ENCODE measurements at regions not wholly inside any gene's neighbourhood (a gene's known extent, or its start where the extent isn't known, plus 50 kb on each side); places are given as distances from the start of the nearest gene placed in this dataset.

DNA sequence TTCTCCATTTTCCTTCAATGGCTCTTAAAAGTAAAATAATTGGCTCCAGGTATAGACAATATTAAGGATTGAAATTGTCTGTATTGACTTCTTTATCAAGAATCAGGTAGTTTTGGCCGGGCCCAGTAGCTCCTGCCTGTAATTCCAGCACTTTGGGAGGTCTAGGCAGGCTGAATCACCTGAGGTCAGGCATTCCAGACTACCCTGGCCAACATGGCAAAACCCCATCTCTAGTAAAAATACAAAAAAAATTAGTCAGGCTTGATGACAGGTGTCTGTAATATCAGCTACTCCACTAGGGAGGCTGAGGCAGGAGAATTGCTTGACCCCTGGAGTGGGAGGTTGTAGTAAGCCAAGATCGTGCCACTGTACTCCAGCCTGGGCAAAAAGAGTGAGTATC lies 1008.5 kb upstream of the EEF2KMT start:
- Histone ChIP-seq H3K23ac (ENCODE audit: low read depth, low read length) (no peak overlapping the region), H2BK5ac (ENCODE audit: low read depth, low read length, poor library complexity, severe bottlenecking) (no peak overlapping the region), H4K20me1 (ENCODE audit: insufficient read depth, low read length) (no peaks in the 10 kb centered on the region), H3K9me1 (ENCODE audit: insufficient read depth, low read length) (no peaks in the 10 kb centered on the region), H3K9ac (ENCODE audit: low read depth, low read length) (no peak overlapping the region), H3K4me1 (ENCODE audit: control insufficient read depth, insufficient read depth, low read length) (no peaks in the 10 kb centered on the region), H3K56ac (ENCODE audit: extremely low read depth, insufficient read depth, low read length) (no peak overlapping the region), H2AFZ (replicated peaks; ENCODE audit: low read length, poor library complexity) (no peak overlapping the region), H4K91ac (ENCODE audit: insufficient read depth, low read depth, low read length) (no peak overlapping the region), H3K4me3 (ENCODE audit: insufficient read depth, low read depth, low read length) (no peak overlapping the region), H2BK20ac (ENCODE audit: low read depth, low read length) (no peak overlapping the region), H4K8ac (ENCODE audit: low read depth in 2 of 2, low read length in 2 of 2) (no peak overlapping the region), H3K4ac (ENCODE audit: low read depth, low read length) (no peak overlapping the region), H3K18ac (ENCODE audit: low read depth, low read length) (no peak overlapping the region), H2AK9ac (replicated peaks; ENCODE audit: low read depth, low read length, poor library complexity) (no peak overlapping the region), H3K14ac (replicated peaks; ENCODE audit: low read depth, low read length) (no peak overlapping the region), H2BK120ac (ENCODE audit: low read depth, low read length) (no peak overlapping the region), H3K4me2 (ENCODE audit: low read depth, low read length) (no peak overlapping the region), H2BK15ac (ENCODE audit: low read depth, low read length) (no peak overlapping the region), H3K36me3 (ENCODE audit: control insufficient read depth, insufficient read depth, low read length) (no peaks in the 10 kb centered on the region), H3K27me3 (ENCODE audit: control insufficient read depth, insufficient read depth, low read length) (no peaks in the 10 kb centered on the region), H4K5ac (ENCODE audit: low read depth, low read length) (no peak overlapping the region), H3K79me1 (ENCODE audit: low read depth in 1 of 2, low read length in 2 of 2) (no peaks in the 10 kb centered on the region), H3K9me3 (ENCODE audit: control insufficient read depth, insufficient read depth, low read length) (peaks cover 4% of the 10 kb centered on the region), H3K27ac (ENCODE audit: insufficient read depth, low read length) (no peak overlapping the region), H2AK5ac (ENCODE audit: low read depth, low read length) (no peak overlapping the region)
- in situ Hi-C loops (cut with MboI; ENCODE audit: low sequenced_read_pairs) = no loop called here
- TF ChIP-seq BHLHE40 (IDR thresholded peaks at IDR 0.05; ENCODE audit: low read depth, low read length) (no peak), CEBPB (IDR thresholded peaks at IDR 0.05; ENCODE audit: low read depth, low read length) (no peak), CTCF (conservative IDR thresholded peaks at IDR 0.05; ENCODE audit: low read depth, low read length) (no peak), FOS (IDR thresholded peaks at IDR 0.05; ENCODE audit: low read depth, low read length) (no peak), POLR2A (IDR thresholded peaks at IDR 0.05; ENCODE audit: low read depth, low read length) (no peak), MAZ (IDR thresholded peaks at IDR 0.05; ENCODE audit: borderline replicate concordance, low read depth, low read length) (no peak), RFX5 (IDR thresholded peaks at IDR 0.05; ENCODE audit: low read depth, low read length) (no peak), SMC3 (IDR thresholded peaks at IDR 0.05; ENCODE audit: low read depth, low read length) (no peak)
- TF ChIP-seq, protein P1, sequence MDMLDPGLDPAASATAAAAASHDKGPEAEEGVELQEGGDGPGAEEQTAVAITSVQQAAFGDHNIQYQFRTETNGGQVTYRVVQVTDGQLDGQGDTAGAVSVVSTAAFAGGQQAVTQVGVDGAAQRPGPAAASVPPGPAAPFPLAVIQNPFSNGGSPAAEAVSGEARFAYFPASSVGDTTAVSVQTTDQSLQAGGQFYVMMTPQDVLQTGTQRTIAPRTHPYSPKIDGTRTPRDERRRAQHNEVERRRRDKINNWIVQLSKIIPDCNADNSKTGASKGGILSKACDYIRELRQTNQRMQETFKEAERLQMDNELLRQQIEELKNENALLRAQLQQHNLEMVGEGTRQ (IDR thresholded peaks at IDR 0.05; ENCODE audit: low read depth, low read length) = no peak
- no peak for ATAC-seq (ENCODE audit: low read depth)
- no CpG with 5 or more reads among the region's 2 CpGs for WGBS, 2 experiments (ENCODE audit: extremely low coverage in 2 of 2, insufficient read length in 1 of 2)
- no TSS peak for BruUV-seq (replicated peaks)
- ChIA-PET CTCF (no interaction called here), POLR2A (ENCODE audit: unreplicated experiment) (no interaction called here)
- no peak for DNase-seq
- intact Hi-C loops (cut with micrococcal nuclease) = no loop called here
- dilution Hi-C loops (cut with HindIII; ENCODE audit: low sequenced_read_pairs, unreplicated experiment) = no loop called here
